Activated naive CD4-positive, alpha-beta T cell treated with anti-CD3 and anti-CD28 coated beads, Interleukin-2, amount 10 ng/mL, durations not matched to agents 7 days and 5 days (primary cell): ENCODE measurements at regions not wholly inside any gene's neighbourhood (a gene's known extent, or its start where the extent isn't known, plus 50 kb on each side); places are given as distances from the start of the nearest gene placed in this dataset.

Source experiments
- CTCF ChIA-PET: fragments of 350-600 bp; sonication (Branson Sonifier 250); formaldehyde crosslinking; loops from one replicate; lab custom pipeline; 2021; ENCODE audit warnings: antibody characterized with exemption; lab: Charles Lee
- DNase-seq: peaks from one replicate; pipeline ENCODE4 v3.0.0-alpha.2; 2020
- H3K27ac Mint-ChIP-seq: one replicate; pipeline ENCODE4 v1.8.0; 2021; ENCODE audit warnings: mild to moderate bottlenecking, moderate library complexity, mixed read lengths
- H3K27me3 Mint-ChIP-seq: one replicate; pipeline ENCODE4 v1.8.0; 2021; ENCODE audit warnings: mild to moderate bottlenecking, mixed read lengths
- H3K36me3 Mint-ChIP-seq: one replicate; pipeline ENCODE4 v1.8.0; 2021; ENCODE audit warnings: mixed read lengths
- H3K4me1 Mint-ChIP-seq: one replicate; pipeline ENCODE4 v1.8.0; 2021; ENCODE audit warnings: mixed read lengths
- H3K4me3 Mint-ChIP-seq: one replicate; pipeline ENCODE4 v1.8.0; 2021; ENCODE audit warnings: mild to moderate bottlenecking, moderate library complexity, mixed read lengths
- H3K9me3 Mint-ChIP-seq: one replicate; pipeline ENCODE4 v1.8.0; 2021; ENCODE audit warnings: mixed read lengths

DNA sequence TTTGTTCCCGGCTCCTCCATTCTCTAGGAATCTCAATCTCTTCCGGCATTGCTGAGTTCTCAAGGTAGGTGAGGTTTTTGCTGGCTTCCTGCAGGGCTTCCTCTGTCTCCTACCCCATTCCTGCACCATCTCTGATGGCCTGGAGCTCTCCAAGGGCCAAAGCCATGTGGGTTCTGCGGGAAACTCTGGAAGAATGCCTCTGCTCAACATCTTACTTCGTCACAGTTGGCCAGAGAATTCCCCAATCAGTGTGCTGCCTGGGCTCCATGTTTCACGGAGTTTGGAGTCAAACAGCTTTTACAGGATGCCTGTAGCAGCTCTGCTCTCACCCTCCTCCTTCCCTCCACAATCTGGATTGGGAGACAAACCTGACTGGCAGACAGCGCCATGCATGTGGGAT, 253.9 kb upstream of the HES1 start:
- Mint-ChIP-seq H3K27me3 (peaks cover 31% of the 10 kb centered on the region), H3K9me3 (no peaks in the 10 kb centered on the region)

DNA sequence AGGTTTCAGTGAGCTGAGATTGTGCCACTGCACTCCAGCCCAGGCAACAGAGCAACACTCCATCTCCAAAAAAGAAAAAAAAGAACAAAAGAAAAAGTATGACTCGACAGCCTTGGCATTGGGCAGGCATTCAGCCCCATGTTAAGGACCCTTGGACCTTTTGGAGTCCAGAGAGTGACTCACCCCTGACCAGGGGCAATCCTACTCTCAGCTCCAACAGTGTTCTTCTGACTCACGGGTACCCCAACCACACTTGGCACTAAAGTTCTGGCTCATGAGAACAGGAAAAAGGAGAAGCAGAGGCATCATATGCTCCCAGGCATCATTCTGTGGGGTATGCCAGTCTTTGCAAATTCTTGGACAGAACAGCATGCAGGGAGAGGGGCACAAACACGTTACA, 252.4 kb upstream of the HES1 start:
- no peaks in the 10 kb centered on the region for H3K4me1 Mint-ChIP-seq
- H3K9me3 Mint-ChIP-seq, result no peaks in the 10 kb centered on the region
- CTCF ChIA-PET, result no interaction called here
- no peak overlapping the region for H3K27ac Mint-ChIP-seq
- no peaks in the 10 kb centered on the region for H3K36me3 Mint-ChIP-seq
- H3K27me3 Mint-ChIP-seq, result peaks cover 27% of the 10 kb centered on the region
- H3K4me3 Mint-ChIP-seq, result no peak overlapping the region
- no peak for DNase-seq

More for the DNA sequence above, 253.9 kb upstream of the HES1 start:
- CTCF ChIA-PET, result no interaction called here
- H3K4me1 Mint-ChIP-seq, result no peaks in the 10 kb centered on the region
- no peak for DNase-seq
- no peak overlapping the region for H3K4me3 Mint-ChIP-seq
- H3K27ac Mint-ChIP-seq, result no peak overlapping the region
- no peaks in the 10 kb centered on the region for H3K36me3 Mint-ChIP-seq

GRCh38 chr3:193884027-193884426, 251.9 kb upstream of the HES1 start:
- CTCF ChIA-PET, result no interaction called here
- Mint-ChIP-seq H3K4me1 (no peaks in the 10 kb centered on the region), H3K27ac (no peak overlapping the region), H3K9me3 (no peaks in the 10 kb centered on the region), H3K27me3 (peaks cover 27% of the 10 kb centered on the region), H3K36me3 (no peaks in the 10 kb centered on the region), H3K4me3 (no peak overlapping the region)
- no peak for DNase-seq

GRCh38 chr3:193884652-193885051, 251.3 kb upstream of the HES1 start:
- H3K9me3 Mint-ChIP-seq, result no peaks in the 10 kb centered on the region
- H3K27me3 Mint-ChIP-seq, result peaks cover 25% of the 10 kb centered on the region
- no peak overlapping the region for H3K4me3 Mint-ChIP-seq
- H3K36me3 Mint-ChIP-seq, result no peaks in the 10 kb centered on the region
- H3K27ac Mint-ChIP-seq, result no peak overlapping the region
- CTCF ChIA-PET, result no interaction called here
- DNase-seq, result no peak
- H3K4me1 Mint-ChIP-seq, result no peaks in the 10 kb centered on the region

DNA sequence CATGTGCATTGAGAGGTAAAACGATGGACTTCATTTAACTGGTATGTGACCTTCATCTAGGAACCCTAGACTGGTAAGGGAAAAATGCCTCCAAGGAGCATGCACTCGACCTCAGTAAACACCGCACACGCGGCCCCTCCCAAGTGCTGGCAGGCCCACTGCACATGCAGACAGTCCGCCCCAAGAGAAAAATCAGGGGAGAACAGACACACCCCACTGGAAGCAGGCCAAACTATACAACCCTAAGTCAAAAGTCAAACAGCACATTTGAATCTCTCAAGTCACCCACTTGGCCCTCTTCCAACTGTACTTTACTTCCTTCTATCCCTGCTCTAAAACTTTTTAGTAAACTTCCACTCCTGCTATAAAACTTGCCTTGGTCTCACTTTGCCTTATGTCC, 250.1 kb upstream of the HES1 start:
- Mint-ChIP-seq H3K27me3 (peaks cover 16% of the 10 kb centered on the region), H3K27ac (no peak overlapping the region), H3K4me1 (no peaks in the 10 kb centered on the region), H3K9me3 (no peaks in the 10 kb centered on the region), H3K4me3 (no peak overlapping the region), H3K36me3 (no peaks in the 10 kb centered on the region)
- CTCF ChIA-PET, result no interaction called here
- DNase-seq, result no peak

GRCh38 chr3:193890016-193890897, 245.7 kb upstream of the HES1 start:
- DNase-seq, result no peak
- Mint-ChIP-seq H3K27me3 (peaks cover 6% of the 10 kb centered on the region), H3K4me1 (no peaks in the 10 kb centered on the region), H3K36me3 (no peaks in the 10 kb centered on the region), H3K9me3 (no peaks in the 10 kb centered on the region), H3K27ac (no peak overlapping the region), H3K4me3 (no peak overlapping the region)
- CTCF ChIA-PET, result no interaction called here

GRCh38 chr3:193894121-193894863, 241.7 kb upstream of the HES1 start:
- CTCF ChIA-PET, result no interaction called here
- H3K27ac Mint-ChIP-seq, result no peak overlapping the region
- H3K36me3 Mint-ChIP-seq, result no peaks in the 10 kb centered on the region
- no peak overlapping the region for H3K4me3 Mint-ChIP-seq
- DNase-seq, result no peak
- peaks cover 5% of the 10 kb centered on the region for H3K27me3 Mint-ChIP-seq
- H3K9me3 Mint-ChIP-seq, result no peaks in the 10 kb centered on the region
- no peaks in the 10 kb centered on the region for H3K4me1 Mint-ChIP-seq

- CTCF ChIA-PET, result no interaction called here
- Mint-ChIP-seq H3K36me3 (no peaks in the 10 kb centered on the region), H3K4me1 (no peaks in the 10 kb centered on the region), H3K9me3 (no peaks in the 10 kb centered on the region), H3K27ac (no peak overlapping the region), H3K4me3 (no peak overlapping the region), H3K27me3 (peaks cover 5% of the 10 kb centered on the region)
- DNase-seq, result no peak
These were observed 240.5 kb upstream of the HES1 start for GRCh38 chr3:193895409-193895808.

DNA sequence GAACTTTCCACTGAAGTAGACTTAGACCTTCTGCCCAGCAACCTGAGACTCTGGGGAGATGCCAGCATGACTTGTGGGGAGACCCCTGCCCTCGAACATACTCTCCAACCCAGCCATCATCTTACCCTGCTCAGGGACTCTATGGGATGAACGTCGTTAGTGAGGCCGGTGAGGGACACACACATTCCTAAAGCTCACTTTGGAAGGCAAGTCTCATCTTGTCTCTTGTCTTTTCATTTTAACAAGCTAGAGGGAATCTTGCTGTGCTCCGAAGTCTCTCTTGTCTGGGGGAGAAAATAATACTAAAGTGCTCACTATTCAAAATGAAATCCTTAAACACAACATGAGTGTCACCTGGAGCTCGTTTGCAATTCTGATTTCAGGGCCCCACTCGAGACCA, 239.5 kb upstream of the HES1 start:
- CTCF ChIA-PET, result no interaction called here
- no peak overlapping the region for H3K27ac Mint-ChIP-seq
- DNase-seq, result no peak
- no peak overlapping the region for H3K4me3 Mint-ChIP-seq
- H3K9me3 Mint-ChIP-seq, result no peaks in the 10 kb centered on the region
- H3K27me3 Mint-ChIP-seq, result peaks cover 9% of the 10 kb centered on the region
- H3K36me3 Mint-ChIP-seq, result no peaks in the 10 kb centered on the region
- no peaks in the 10 kb centered on the region for H3K4me1 Mint-ChIP-seq

GRCh38 chr3:193897288-193897687, 238.7 kb upstream of the HES1 start:
- no peaks in the 10 kb centered on the region for H3K36me3 Mint-ChIP-seq
- no peak for DNase-seq
- H3K4me1 Mint-ChIP-seq, result no peaks in the 10 kb centered on the region
- CTCF ChIA-PET, result no interaction called here
- no peak overlapping the region for H3K4me3 Mint-ChIP-seq
- H3K27ac Mint-ChIP-seq, result no peak overlapping the region
- peaks cover 11% of the 10 kb centered on the region for H3K27me3 Mint-ChIP-seq
- no peaks in the 10 kb centered on the region for H3K9me3 Mint-ChIP-seq

GRCh38 chr3:193897731-193898180, 238.2 kb upstream of the HES1 start:
- no peak overlapping the region for H3K4me3 Mint-ChIP-seq
- no peak for DNase-seq
- no peaks in the 10 kb centered on the region for H3K9me3 Mint-ChIP-seq
- CTCF ChIA-PET, result no interaction called here
- H3K4me1 Mint-ChIP-seq, result no peaks in the 10 kb centered on the region
- no peak overlapping the region for H3K27ac Mint-ChIP-seq
- no peaks in the 10 kb centered on the region for H3K36me3 Mint-ChIP-seq
- peaks cover 13% of the 10 kb centered on the region for H3K27me3 Mint-ChIP-seq

DNA sequence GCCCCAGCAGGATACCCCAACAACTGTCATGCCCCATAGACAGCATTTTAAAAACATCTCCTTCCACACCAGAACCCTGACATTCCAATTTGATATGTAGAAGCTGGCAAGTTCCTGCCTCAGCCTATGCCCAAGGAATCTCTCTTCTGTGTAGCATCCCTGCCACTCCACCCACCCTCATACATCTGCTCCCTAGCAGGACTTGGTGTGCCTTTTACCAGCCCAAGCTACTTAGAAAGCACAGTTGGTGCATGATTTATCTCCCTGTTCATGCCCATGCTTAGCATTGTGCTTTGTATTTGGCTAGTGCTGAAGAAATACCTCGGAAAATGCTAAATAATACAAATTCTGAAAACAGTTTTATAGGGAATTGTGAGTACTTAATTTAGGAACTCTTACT, 236.9 kb upstream of the HES1 start:
- CTCF ChIA-PET, result no interaction called here
- peaks cover 18% of the 10 kb centered on the region for H3K27me3 Mint-ChIP-seq

DNA sequence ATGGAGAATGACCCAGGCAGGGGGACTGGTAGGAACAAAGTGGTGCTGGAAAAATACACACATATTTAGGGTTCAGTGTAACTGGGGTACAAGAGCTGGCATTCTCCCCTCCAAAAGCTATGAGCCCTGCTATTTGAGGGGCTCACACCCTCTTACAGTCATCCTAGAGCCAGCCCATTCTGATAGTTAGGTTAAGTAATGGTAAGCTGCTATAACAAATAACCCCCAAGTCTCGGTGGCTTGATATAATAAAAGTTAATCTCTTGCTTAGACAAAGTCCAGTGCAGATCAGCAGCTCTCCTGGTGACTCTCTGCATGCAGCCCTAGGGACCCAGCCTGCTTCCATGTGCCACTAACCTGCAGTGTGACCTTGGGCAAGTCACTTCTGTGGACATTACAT, 234.9 kb upstream of the HES1 start:
- Mint-ChIP-seq H3K4me1 (no peaks in the 10 kb centered on the region), H3K36me3 (no peaks in the 10 kb centered on the region), H3K27ac (no peak overlapping the region)

More for the DNA sequence above, 236.9 kb upstream of the HES1 start:
- H3K36me3 Mint-ChIP-seq, result no peaks in the 10 kb centered on the region
- no peak for DNase-seq
- no peak overlapping the region for H3K4me3 Mint-ChIP-seq
- H3K4me1 Mint-ChIP-seq, result no peaks in the 10 kb centered on the region
- H3K9me3 Mint-ChIP-seq, result no peaks in the 10 kb centered on the region
- H3K27ac Mint-ChIP-seq, result no peak overlapping the region

GRCh38 chr3:193902607-193903511, 233.1 kb upstream of the HES1 start:
- Mint-ChIP-seq H3K36me3 (no peaks in the 10 kb centered on the region), H3K9me3 (no peaks in the 10 kb centered on the region), H3K27me3 (peaks cover 21% of the 10 kb centered on the region)

More for the DNA sequence above, 234.9 kb upstream of the HES1 start:
- H3K4me3 Mint-ChIP-seq, result no peak overlapping the region
- CTCF ChIA-PET, result interaction anchor here (0.6 kb wide), 1 partner anchor 60 kb away, joined by 3 read pairs; no protein-coding TSS in a partner anchor
- no peaks in the 10 kb centered on the region for H3K9me3 Mint-ChIP-seq
- peaks cover 25% of the 10 kb centered on the region for H3K27me3 Mint-ChIP-seq
- no peak for DNase-seq

More at GRCh38 chr3:193902607-193903511, 233.1 kb upstream of the HES1 start:
- CTCF ChIA-PET, result no interaction called here
- Mint-ChIP-seq H3K27ac (no peak overlapping the region), H3K4me1 (no peaks in the 10 kb centered on the region), H3K4me3 (no peak overlapping the region)
- DNase-seq, result no peak
